Mesendoderm (in vitro differentiated cells): ENCODE measurements at regions not wholly inside any gene's neighbourhood (a gene's known extent, or its start where the extent isn't known, plus 50 kb on each side); places are given as distances from the start of the nearest gene placed in this dataset.

Experiments
- DNase-seq: peaks from one replicate; pipeline ENCODE4 v3.0.0; 2013
- H2AK5ac ChIP-seq: 2 replicates; pipeline ENCODE4 v1.6.1; 2013; ENCODE audit warnings: low read length, inconsistent platforms
- H2BK120ac ChIP-seq: 2 replicates; pipeline ENCODE4 v1.6.1; 2013; ENCODE audit warnings: low read depth, mild to moderate bottlenecking, low read length, moderate library complexity, mixed read lengths
- H2BK15ac ChIP-seq: replicated peaks from 2 replicates; pipeline ENCODE4 v1.6.1; 2013; ENCODE audit warnings: low read depth, mild to moderate bottlenecking, moderate library complexity
- H2BK5ac ChIP-seq: 2 replicates; pipeline ENCODE4 v1.6.1; 2013; ENCODE audit warnings: low read length, inconsistent platforms
- H3K18ac ChIP-seq: 2 replicates; pipeline ENCODE4 v1.6.1; 2013; ENCODE audit warnings: mild to moderate bottlenecking, low read length, mixed read lengths
- H3K23ac ChIP-seq: one replicate; pipeline ENCODE4 v1.6.1; 2013; ENCODE audit warnings: low read length
- H3K27ac ChIP-seq: 2 replicates; pipeline ENCODE4 v1.5.1; 2013; ENCODE audit warnings: low read depth, mild to moderate bottlenecking, inconsistent platforms, low read length, moderate library complexity
- H3K27me3 ChIP-seq: 2 replicates; pipeline ENCODE4 v1.6.1; 2013; ENCODE audit warnings: low read length, control low read depth, mild to moderate bottlenecking, inconsistent platforms; ENCODE audit not compliant: insufficient read depth, poor library complexity
- H3K36me3 ChIP-seq: 2 replicates; pipeline ENCODE4 v1.6.1; 2013; ENCODE audit warnings: low read length, inconsistent platforms; ENCODE audit not compliant: control insufficient read depth, insufficient read depth
- H3K4ac ChIP-seq: one replicate; pipeline ENCODE4 v1.6.1; 2013; ENCODE audit warnings: low read depth, mild to moderate bottlenecking, low read length, moderate library complexity
- H3K4me1 ChIP-seq: 2 replicates; pipeline ENCODE4 v1.6.1; 2013; ENCODE audit warnings: low read depth, low read length, inconsistent platforms; ENCODE audit not compliant: control insufficient read depth
- H3K4me2 ChIP-seq: 2 replicates; pipeline ENCODE4 v1.6.1; 2013; ENCODE audit warnings: low read length
- H3K4me3 ChIP-seq: 2 replicates; pipeline ENCODE4 v1.5.1; 2013; ENCODE audit warnings: mild to moderate bottlenecking, low read length
- H3K56ac ChIP-seq: one replicate; pipeline ENCODE4 v1.6.1; 2013; ENCODE audit warnings: low read length
- H3K79me1 ChIP-seq: 2 replicates; pipeline ENCODE4 v1.6.1; 2013; ENCODE audit warnings: low read length, inconsistent platforms
- H3K79me2 ChIP-seq: 2 replicates; pipeline ENCODE4 v1.6.1; 2013; ENCODE audit warnings: mild to moderate bottlenecking, low read length; ENCODE audit not compliant: control insufficient read depth, insufficient read depth
- H3K9ac ChIP-seq: 2 replicates; pipeline ENCODE4 v1.6.1; 2013; ENCODE audit warnings: low read length, inconsistent platforms
- H4K5ac ChIP-seq: one replicate; pipeline ENCODE4 v1.6.1; 2013; ENCODE audit warnings: low read length
- H4K8ac ChIP-seq: one replicate; pipeline ENCODE4 v1.6.1; 2013; ENCODE audit warnings: low read depth, mild to moderate bottlenecking, control low read depth, low read length, moderate library complexity
- WGBS: extraction: QIAGEN DNeasy Blood & Tissue Kit; methylation state at CpG from one replicate; pipeline ENCODE4 v1.1.7; 2013; ENCODE audit warnings: low lambda C conversion rate, missing lambda C conversion rate; ENCODE audit not compliant: insufficient coverage; ENCODE audit errors: extremely low coverage; 5-methylcytosine and 5-hydroxymethylcytosine counted together

DNA sequence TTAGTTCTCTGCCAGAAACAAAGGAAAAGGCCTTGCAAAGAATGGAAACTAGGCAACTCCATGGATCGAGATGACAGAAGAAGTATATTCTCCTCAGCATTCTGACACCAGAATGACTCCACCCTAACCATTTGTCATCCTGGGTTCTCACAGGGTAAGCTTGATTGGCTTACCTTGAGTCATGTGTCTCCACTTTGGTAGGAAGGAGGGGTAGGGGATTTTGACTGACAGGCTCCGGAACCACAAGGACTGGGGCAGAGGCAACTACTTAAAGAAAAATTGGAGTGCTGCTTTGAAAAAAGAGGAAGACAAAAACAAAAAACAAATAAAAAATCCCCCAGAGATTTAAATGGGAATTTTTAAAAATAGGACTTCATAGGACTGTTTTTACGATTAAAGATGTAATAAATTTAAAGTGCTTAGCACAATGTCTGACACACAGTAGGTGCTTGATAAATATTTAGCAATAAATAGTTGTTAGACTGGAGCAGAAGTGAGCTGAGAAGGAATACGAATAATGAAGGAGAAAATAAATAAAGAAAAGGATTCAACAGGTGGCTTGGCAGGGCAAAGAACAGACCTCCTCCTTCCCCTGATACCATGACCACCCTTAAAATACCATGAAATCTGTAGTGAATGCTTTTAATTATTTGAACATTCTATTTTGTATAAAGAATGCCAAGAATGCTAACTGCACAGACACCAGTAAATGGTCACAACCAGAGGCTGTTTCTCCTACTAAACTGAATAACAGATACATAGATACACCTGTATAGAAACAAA is 230.2 kb downstream of the CDCA7 start:
- no CpG with 5 or more reads among the region's 4 CpGs for WGBS
- Histone ChIP-seq H3K4me2 (no peak overlapping the region), H3K9ac (no peak overlapping the region), H3K27me3 (no peaks in the 10 kb centered on the region), H3K18ac (no peak overlapping the region), H3K79me1 (no peaks in the 10 kb centered on the region), H3K36me3 (no peaks in the 10 kb centered on the region), H2BK5ac (no peak overlapping the region), H3K4me1 (no peaks in the 10 kb centered on the region), H3K23ac (no peak overlapping the region), H4K5ac (no peak overlapping the region), H2BK15ac (no peak overlapping the region), H3K79me2 (no peaks in the 10 kb centered on the region), H2BK120ac (no peak overlapping the region), H3K27ac (no peak overlapping the region), H3K4ac (no peak overlapping the region), H3K56ac (no peak overlapping the region), H3K4me3 (no peak overlapping the region), H4K8ac (no peak overlapping the region), H2AK5ac (no peak overlapping the region)
- DNase-seq = no peak

DNA sequence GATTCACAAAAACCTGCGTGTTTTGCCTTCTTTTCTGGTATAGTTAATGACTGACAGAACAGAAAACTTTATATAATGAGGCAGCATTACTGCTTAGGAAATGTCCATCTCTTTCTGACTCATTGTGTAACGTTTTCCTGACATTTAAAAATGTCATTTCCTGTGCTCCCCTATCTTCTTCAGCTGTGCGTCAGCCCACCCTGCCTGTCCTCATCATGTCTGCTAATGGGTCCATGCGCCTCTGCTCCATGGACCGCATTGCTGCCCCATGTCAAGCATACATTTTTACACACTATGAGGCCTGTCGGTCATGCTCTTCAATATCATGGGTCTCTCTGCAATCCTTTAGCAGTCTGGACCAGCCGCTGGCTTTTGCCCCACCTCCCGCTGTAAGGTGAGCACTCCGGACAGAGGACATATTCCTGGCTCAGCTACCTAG is 234.3 kb downstream of the CDCA7 start:
- H3K27me3 ChIP-seq = no peaks in the 10 kb centered on the region
- H3K18ac ChIP-seq = no peak overlapping the region
- no peak overlapping the region for H3K4me2 ChIP-seq
- no peak overlapping the region for H2BK120ac ChIP-seq
- H2BK15ac ChIP-seq = no peak overlapping the region
- no peak overlapping the region for H3K4ac ChIP-seq
- no CpG with 5 or more reads among the region's 9 CpGs for WGBS
- no peaks in the 10 kb centered on the region for H3K36me3 ChIP-seq
- no peak overlapping the region for H2BK5ac ChIP-seq
- H4K5ac ChIP-seq = no peak overlapping the region
- no peaks in the 10 kb centered on the region for H3K4me1 ChIP-seq
- no peak overlapping the region for H3K4me3 ChIP-seq
- H3K9ac ChIP-seq = no peak overlapping the region
- H3K79me1 ChIP-seq = no peaks in the 10 kb centered on the region
- H3K56ac ChIP-seq = no peak overlapping the region
- DNase-seq = no peak
- no peak overlapping the region for H4K8ac ChIP-seq
- no peak overlapping the region for H3K23ac ChIP-seq
- no peaks in the 10 kb centered on the region for H3K79me2 ChIP-seq
- H3K27ac ChIP-seq = no peak overlapping the region
- no peak overlapping the region for H2AK5ac ChIP-seq

DNA sequence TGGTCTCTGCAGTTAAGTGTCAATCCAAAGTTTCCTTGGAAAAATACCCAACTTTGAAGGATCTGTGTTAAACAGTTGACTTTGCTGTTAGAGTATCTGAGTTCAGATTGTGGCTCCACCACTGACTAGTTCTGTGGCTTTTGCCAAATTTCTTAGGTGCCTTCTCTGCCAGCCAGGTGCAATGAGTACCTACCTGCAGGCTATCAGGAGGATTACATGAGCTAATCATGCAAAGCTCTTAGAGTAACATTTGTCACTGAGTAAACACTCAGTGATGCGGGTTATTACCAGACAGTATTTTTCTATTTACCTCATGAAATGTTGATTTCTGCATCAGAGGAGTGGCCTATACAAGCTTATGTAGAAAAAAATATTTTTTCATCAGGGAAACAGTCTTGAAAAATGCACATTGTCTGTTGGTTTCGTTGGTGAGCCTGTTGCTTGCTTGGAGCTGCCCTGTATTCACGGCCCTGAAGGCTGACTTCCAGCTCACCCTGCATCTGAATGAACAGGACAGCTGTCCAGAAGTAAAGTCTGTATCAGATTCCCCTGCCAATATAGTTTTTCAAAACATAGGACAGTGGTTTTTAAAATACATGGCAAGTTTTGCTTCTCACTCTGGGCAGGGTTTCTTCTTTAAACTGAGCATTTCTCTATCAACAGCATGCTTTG is 235.1 kb downstream of the CDCA7 start:
- no peak overlapping the region for H3K56ac ChIP-seq
- no peak overlapping the region for H2BK15ac ChIP-seq
- H3K4ac ChIP-seq = no peak overlapping the region
- H3K27ac ChIP-seq = no peak overlapping the region
- H3K23ac ChIP-seq = no peak overlapping the region
- no peak overlapping the region for H2BK120ac ChIP-seq
- H3K79me2 ChIP-seq = no peaks in the 10 kb centered on the region
- no peak overlapping the region for H3K18ac ChIP-seq
- no peak overlapping the region for H2AK5ac ChIP-seq
- no peak overlapping the region for H4K8ac ChIP-seq
- H3K79me1 ChIP-seq = no peaks in the 10 kb centered on the region
- H3K4me2 ChIP-seq = no peak overlapping the region
- no peak overlapping the region for H4K5ac ChIP-seq
- H3K4me1 ChIP-seq = no peaks in the 10 kb centered on the region
- no peak overlapping the region for H3K9ac ChIP-seq
- WGBS = no CpG with 5 or more reads among the region's 3 CpGs
- no peak for DNase-seq
- no peaks in the 10 kb centered on the region for H3K36me3 ChIP-seq
- no peaks in the 10 kb centered on the region for H3K27me3 ChIP-seq
- no peak overlapping the region for H3K4me3 ChIP-seq
- no peak overlapping the region for H2BK5ac ChIP-seq

DNA sequence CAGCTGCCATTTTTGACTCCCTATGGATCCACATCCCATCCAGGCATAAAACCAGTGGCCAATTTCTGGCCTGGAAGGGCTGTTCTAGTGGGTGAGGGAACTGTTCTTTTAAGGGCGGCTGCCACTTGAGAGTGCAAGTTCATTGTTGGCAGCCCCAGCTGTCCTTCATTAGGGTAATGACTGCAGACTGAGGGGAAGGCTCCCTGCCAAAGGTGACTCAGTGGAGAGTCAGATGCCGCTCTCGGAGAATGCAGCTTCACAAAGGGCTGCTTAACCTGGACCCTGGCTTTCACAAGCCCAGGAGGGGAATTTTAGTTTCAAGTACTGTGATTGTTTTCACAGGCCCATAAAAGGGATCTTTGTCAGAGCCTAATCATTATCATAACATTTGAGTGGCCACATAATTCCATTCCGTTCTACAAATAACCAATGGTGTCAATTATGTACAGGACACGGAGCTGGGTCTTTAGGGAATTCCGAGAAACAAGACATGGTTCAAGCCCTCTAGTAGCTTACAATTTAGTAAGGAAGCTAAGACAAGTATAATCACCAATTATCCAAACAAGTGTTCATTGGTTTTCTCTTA is 235.7 kb downstream of the CDCA7 start:
- H3K4me2 ChIP-seq = no peak overlapping the region
- no peak overlapping the region for H4K5ac ChIP-seq
- H3K23ac ChIP-seq = no peak overlapping the region
- no peak overlapping the region for H2BK15ac ChIP-seq
- no peaks in the 10 kb centered on the region for H3K27me3 ChIP-seq
- DNase-seq = no peak
- no peak overlapping the region for H3K4ac ChIP-seq
- no peak overlapping the region for H3K9ac ChIP-seq
- H3K79me1 ChIP-seq = no peaks in the 10 kb centered on the region
- no peaks in the 10 kb centered on the region for H3K4me1 ChIP-seq
- H2BK5ac ChIP-seq = no peak overlapping the region
- no peak overlapping the region for H3K27ac ChIP-seq
- no peak overlapping the region for H3K56ac ChIP-seq
- no peak overlapping the region for H2AK5ac ChIP-seq
- H3K79me2 ChIP-seq = no peaks in the 10 kb centered on the region
- no CpG with 5 or more reads among the region's 6 CpGs for WGBS
- H3K4me3 ChIP-seq = no peak overlapping the region
- no peak overlapping the region for H4K8ac ChIP-seq
- H3K36me3 ChIP-seq = no peaks in the 10 kb centered on the region
- no peak overlapping the region for H2BK120ac ChIP-seq
- no peak overlapping the region for H3K18ac ChIP-seq

DNA sequence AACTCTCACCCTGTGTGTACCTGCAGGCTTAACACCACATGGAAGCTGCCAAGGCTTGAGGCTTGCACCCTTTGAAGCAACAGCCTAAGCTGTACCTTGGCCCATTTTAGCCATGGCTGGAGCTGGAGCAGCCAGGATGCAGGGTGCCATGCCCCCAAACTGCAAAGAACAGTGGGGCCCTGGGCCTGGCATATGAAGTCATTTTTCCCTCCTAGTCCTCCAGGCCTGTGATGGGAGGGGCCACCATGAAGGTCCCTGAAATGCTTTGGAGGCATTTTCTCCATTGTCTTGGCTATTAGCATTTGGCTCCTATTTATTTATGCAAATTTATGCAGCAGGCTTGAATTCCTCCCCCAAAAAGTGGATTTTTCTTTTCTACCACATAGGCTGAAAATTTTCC is 238.4 kb downstream of the CDCA7 start:
- Histone ChIP-seq H3K56ac (no peak overlapping the region), H2AK5ac (no peak overlapping the region), H3K23ac (no peak overlapping the region), H3K27me3 (no peaks in the 10 kb centered on the region), H3K4me2 (no peak overlapping the region), H2BK5ac (no peak overlapping the region), H2BK120ac (no peak overlapping the region), H3K9ac (no peak overlapping the region), H4K8ac (no peak overlapping the region), H3K4me3 (no peak overlapping the region), H2BK15ac (no peak overlapping the region), H4K5ac (no peak overlapping the region), H3K79me2 (no peaks in the 10 kb centered on the region), H3K4ac (no peak overlapping the region), H3K4me1 (no peaks in the 10 kb centered on the region), H3K27ac (no peak overlapping the region), H3K36me3 (no peaks in the 10 kb centered on the region), H3K79me1 (no peaks in the 10 kb centered on the region), H3K18ac (no peak overlapping the region)
- DNase-seq = no peak
